CD14-positive monocyte (primary cell): ENCODE measurements at regions not wholly inside any gene's neighbourhood (a gene's known extent, or its start where the extent isn't known, plus 50 kb on each side); places are given as distances from the start of the nearest gene placed in this dataset.

Experiments
- DNase-seq, 3 donors: peaks; one replicate each; pipeline ENCODE4 v3.0.0-alpha.2; 2011 to 2022
- H2AFZ ChIP-seq: 2 replicates; pipeline ENCODE4 v1.6.0; 2012; ENCODE audit warnings: mild to moderate bottlenecking, low read depth, low read length, inconsistent platforms; ENCODE audit not compliant: insufficient read depth, poor library complexity, severe bottlenecking
- H3K27ac ChIP-seq, 2 donors: 1 replicate in 1 of 2; 2 replicates in 1 of 2; pipeline ENCODE4 v1.5.1; 2012 to 2013; ENCODE audit warnings: low read length in 2 of 2, control low read depth in 1 of 2, inconsistent platforms in 1 of 2, low read depth in 1 of 2, mild to moderate bottlenecking in 1 of 2
- H3K27me3 ChIP-seq, 2 donors: one replicate each; pipeline versions ENCODE4 v1.6.0 to v1.6.1; 2011 to 2013; ENCODE audit warnings: low read length in 2 of 2; ENCODE audit not compliant: control insufficient read depth in 2 of 2, insufficient read depth in 2 of 2
- H3K36me3 ChIP-seq, 2 donors: replicated peaks in 1 of 2; 1 replicate in 1 of 2; 2 replicates in 1 of 2; pipeline versions ENCODE4 v1.5.1 to v1.6.1; 2012 to 2013; ENCODE audit warnings: low read length in 2 of 2, control low read depth in 1 of 2, inconsistent platforms in 1 of 2, mild to moderate bottlenecking in 1 of 2; ENCODE audit not compliant: insufficient read depth in 2 of 2, control insufficient read depth in 1 of 2
- H3K4me1 ChIP-seq, 2 donors: 1 replicate in 1 of 2; 2 replicates in 1 of 2; pipeline versions ENCODE4 v1.5.1 to v1.6.1; 2012 to 2013; ENCODE audit warnings: low read length in 2 of 2, control low read depth in 1 of 2, inconsistent platforms in 1 of 2, mild to moderate bottlenecking in 1 of 2, moderate library complexity in 1 of 2; ENCODE audit not compliant: insufficient read depth in 2 of 2, control insufficient read depth in 1 of 2
- H3K4me2 ChIP-seq: replicated peaks from 2 replicates; pipeline ENCODE3; 2012; ENCODE audit warnings: low read length, moderate library complexity, mild to moderate bottlenecking; ENCODE audit not compliant: poor library complexity, severe bottlenecking; ENCODE audit errors: extremely low read depth
- H3K4me3 ChIP-seq, 3 experiments: fragments of 200-600 bp in 1 of 3; sonication (generic) in 1 of 3; replicated peaks in 1 of 3; 1 replicate in 2 of 3; 2 replicates in 1 of 3; pipeline ENCODE4 v1.5.1; 2011 to 2013; ENCODE audit warnings: low read length in 3 of 3, mild to moderate bottlenecking in 3 of 3, control low read depth in 2 of 3, low read depth in 2 of 3, inconsistent platforms in 1 of 3, moderate library complexity in 1 of 3
- H3K79me2 ChIP-seq: 2 replicates; pipeline ENCODE4 v1.6.0; 2012; ENCODE audit warnings: mild to moderate bottlenecking, control low read depth, inconsistent platforms, low read length, moderate library complexity; ENCODE audit not compliant: insufficient read depth
- H3K9ac ChIP-seq: 2 replicates; pipeline ENCODE4 v1.6.0; 2017; ENCODE audit warnings: low read length, mild to moderate bottlenecking; ENCODE audit not compliant: insufficient read depth, poor library complexity, severe bottlenecking
- H3K9me3 ChIP-seq, 2 donors: replicated peaks in 1 of 2; 1 replicate in 1 of 2; 2 replicates in 1 of 2; pipeline versions ENCODE4 v1.5.1 to v1.6.1; 2012 to 2013; ENCODE audit warnings: low read length in 2 of 2, control low read depth in 1 of 2; ENCODE audit not compliant: control insufficient read depth in 1 of 2, insufficient read depth in 1 of 2
- H4K20me1 ChIP-seq: 2 replicates; pipeline ENCODE4 v1.6.0; 2012; ENCODE audit warnings: mild to moderate bottlenecking, low read length, control low read depth, moderate library complexity; ENCODE audit not compliant: insufficient read depth
- H3K27ac Mint-ChIP-seq, 7 donors: one replicate each; pipeline ENCODE4 v1.8.0; 2020; ENCODE audit warnings: mild to moderate bottlenecking in 7 of 7, mixed read lengths in 7 of 7, moderate library complexity in 6 of 7, inconsistent platforms in 2 of 7
- H3K27me3 Mint-ChIP-seq, 3 donors: one replicate each; pipeline ENCODE4 v1.8.0; 2021 to 2022; ENCODE audit warnings: low read depth in 3 of 3, mild to moderate bottlenecking in 3 of 3, mixed read lengths in 3 of 3, moderate library complexity in 3 of 3, inconsistent platforms in 1 of 3
- H3K36me3 Mint-ChIP-seq, 2 donors: one replicate each; pipeline ENCODE4 v1.8.0; 2020; ENCODE audit warnings: mixed read lengths in 2 of 2, inconsistent platforms in 1 of 2, mild to moderate bottlenecking in 1 of 2
- H3K4me1 Mint-ChIP-seq: one replicate; pipeline ENCODE4 v1.8.0; 2020; ENCODE audit warnings: mild to moderate bottlenecking, mixed read lengths
- H3K4me3 Mint-ChIP-seq, 2 donors: one replicate each; pipeline ENCODE4 v1.8.0; 2020; ENCODE audit warnings: mild to moderate bottlenecking in 2 of 2, mixed read lengths in 2 of 2, moderate library complexity in 1 of 2
- H3K9me3 Mint-ChIP-seq, 7 donors: one replicate each; pipeline ENCODE4 v1.8.0; 2020 to 2022; ENCODE audit warnings: mixed read lengths in 7 of 7, mild to moderate bottlenecking in 6 of 7, moderate library complexity in 6 of 7, inconsistent platforms in 2 of 7
- WGBS: methylation state at CpG from one replicate; pipeline ENCODE4 v1.1.5; 2013; ENCODE audit warnings: missing lambda C conversion rate; ENCODE audit not compliant: insufficient coverage; 5-methylcytosine and 5-hydroxymethylcytosine counted together
- intact Hi-C, 2 donors: fragments of 100-400 bp; cut with micrococcal nuclease; formaldehyde crosslinking; loops; one replicate each; pipeline versions ENCODE4 v1.15.0 to v1.15.1; 2023
- TF ChIP-seq, protein P1 (sequence below): fragments of 200-600 bp; IDR thresholded peaks from one replicate; pipeline ENCODE4 v1.8.0; 2022; ENCODE audit warnings: antibody characterized with exemption, mild to moderate bottlenecking

DNA sequence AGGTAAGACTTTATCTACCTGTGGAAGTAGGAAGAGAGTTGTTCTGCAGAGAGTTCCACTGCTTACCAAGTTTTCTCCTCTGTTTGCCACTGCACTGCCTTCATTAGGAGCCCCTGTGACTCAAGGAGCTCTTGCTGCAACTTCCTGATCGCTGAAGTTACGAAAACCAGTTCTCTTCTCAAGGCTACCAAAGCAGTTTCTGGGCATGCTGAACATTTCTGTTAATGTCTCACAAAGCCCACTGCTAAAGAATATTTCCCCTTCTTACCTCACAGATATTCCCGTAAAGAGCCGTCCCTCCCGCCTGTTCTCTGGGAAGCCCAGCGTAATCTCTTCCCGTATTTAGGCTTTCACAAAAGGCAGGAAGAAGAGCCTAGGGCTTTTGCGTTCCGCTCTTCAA lies 82.6 kb upstream of the OXGR1 start:
- no peaks in the 10 kb centered on the region for H3K79me2 ChIP-seq
- H2AFZ ChIP-seq, result peak overlapping the region; percentile 46
- intact Hi-C loops, result no loop called here
- peaks cover 6 to 14% of the 10 kb centered on the region in 2 donors for H3K9me3 ChIP-seq
- peaks cover 0 to 3% of the 10 kb centered on the region in 2 donors for H3K36me3 Mint-ChIP-seq
- peaks cover 23 to 28% of the 10 kb centered on the region in 2 donors for H3K4me1 ChIP-seq
- peak overlapping the region; percentile 88 to 97 (median 95) for H3K27ac Mint-ChIP-seq
- peak overlapping the region; percentile 56 for H3K9ac ChIP-seq
- H3K4me3 Mint-ChIP-seq, result peak overlapping the region; percentile 74 to 87
- H3K9me3 Mint-ChIP-seq, result peaks cover 7 to 12% (median 9%) of the 10 kb centered on the region in 7 donors
- peak overlapping the region; percentile 55 to 91 (median 80) for H3K4me3 ChIP-seq
- TF ChIP-seq, protein P1, sequence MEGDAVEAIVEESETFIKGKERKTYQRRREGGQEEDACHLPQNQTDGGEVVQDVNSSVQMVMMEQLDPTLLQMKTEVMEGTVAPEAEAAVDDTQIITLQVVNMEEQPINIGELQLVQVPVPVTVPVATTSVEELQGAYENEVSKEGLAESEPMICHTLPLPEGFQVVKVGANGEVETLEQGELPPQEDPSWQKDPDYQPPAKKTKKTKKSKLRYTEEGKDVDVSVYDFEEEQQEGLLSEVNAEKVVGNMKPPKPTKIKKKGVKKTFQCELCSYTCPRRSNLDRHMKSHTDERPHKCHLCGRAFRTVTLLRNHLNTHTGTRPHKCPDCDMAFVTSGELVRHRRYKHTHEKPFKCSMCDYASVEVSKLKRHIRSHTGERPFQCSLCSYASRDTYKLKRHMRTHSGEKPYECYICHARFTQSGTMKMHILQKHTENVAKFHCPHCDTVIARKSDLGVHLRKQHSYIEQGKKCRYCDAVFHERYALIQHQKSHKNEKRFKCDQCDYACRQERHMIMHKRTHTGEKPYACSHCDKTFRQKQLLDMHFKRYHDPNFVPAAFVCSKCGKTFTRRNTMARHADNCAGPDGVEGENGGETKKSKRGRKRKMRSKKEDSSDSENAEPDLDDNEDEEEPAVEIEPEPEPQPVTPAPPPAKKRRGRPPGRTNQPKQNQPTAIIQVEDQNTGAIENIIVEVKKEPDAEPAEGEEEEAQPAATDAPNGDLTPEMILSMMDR, result no peak
- peak; percentile 57 to 77 (median 76) for DNase-seq
- H3K4me2 ChIP-seq, result peak overlapping the region; percentile 87
- no peaks in the 10 kb centered on the region for H3K27me3 Mint-ChIP-seq
- H4K20me1 ChIP-seq, result no peaks in the 10 kb centered on the region
- peak overlapping the region; percentile 79 to 86 for H3K27ac ChIP-seq
- 3% methylated on average over 6 of the region's 9 CpGs for WGBS
- H3K36me3 ChIP-seq, result no peaks in the 10 kb centered on the region
- H3K27me3 ChIP-seq, result no peaks in the 10 kb centered on the region
- H3K4me1 Mint-ChIP-seq, result peaks cover 25% of the 10 kb centered on the region

DNA sequence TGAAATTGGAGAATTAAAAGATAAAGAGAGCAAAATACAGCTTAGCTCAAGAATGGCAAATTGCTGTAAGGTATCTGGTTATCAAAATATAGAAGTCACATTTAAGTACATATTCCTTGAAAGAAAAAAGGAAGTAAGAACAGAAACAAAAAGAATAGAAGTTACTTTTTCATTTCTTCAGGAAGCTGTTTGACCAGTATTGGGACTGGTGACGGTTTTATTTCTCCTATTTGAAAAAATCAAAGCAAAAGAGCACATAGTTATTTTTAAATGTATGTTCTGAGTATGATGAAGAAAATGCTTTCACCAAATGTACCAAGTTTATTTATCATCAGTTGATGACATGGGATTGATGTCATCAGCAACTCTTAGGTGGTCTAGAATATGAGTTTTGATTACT lies 83.1 kb upstream of the OXGR1 start:
- peak overlapping the region; percentile 88 to 97 (median 95) for H3K27ac Mint-ChIP-seq
- peak overlapping the region; percentile 55 to 91 (median 80) for H3K4me3 ChIP-seq
- peak overlapping the region; percentile 56 for H3K9ac ChIP-seq
- H3K4me1 ChIP-seq, result peaks cover 28 to 32% of the 10 kb centered on the region in 2 donors
- H3K36me3 ChIP-seq, result no peaks in the 10 kb centered on the region
- peaks cover 6 to 14% of the 10 kb centered on the region in 2 donors for H3K9me3 ChIP-seq
- peak overlapping the region; percentile 79 to 86 for H3K27ac ChIP-seq
- no peaks in the 10 kb centered on the region for H3K27me3 ChIP-seq
- WGBS, result no CpG with 5 or more reads among the region's 1 CpG
- peaks cover 29% of the 10 kb centered on the region for H3K4me1 Mint-ChIP-seq
- intact Hi-C loops, result no loop called here
- peak in 2 of 3 donors; percentile 9 to 36 for DNase-seq
- no peaks in the 10 kb centered on the region for H4K20me1 ChIP-seq
- peaks cover 7 to 12% (median 9%) of the 10 kb centered on the region in 7 donors for H3K9me3 Mint-ChIP-seq
- peaks cover 0 to 3% of the 10 kb centered on the region in 2 donors for H3K36me3 Mint-ChIP-seq
- peak overlapping the region; percentile 46 for H2AFZ ChIP-seq
- H3K79me2 ChIP-seq, result no peaks in the 10 kb centered on the region
- peak overlapping the region; percentile 87 for H3K4me2 ChIP-seq
- H3K27me3 Mint-ChIP-seq, result no peaks in the 10 kb centered on the region
- H3K4me3 Mint-ChIP-seq, result peak overlapping the region; percentile 74 to 87
- TF ChIP-seq, protein P1, result no peak
